Stimulated activated CD8-positive, alpha-beta memory T cell treated with anti-CD3 and anti-CD28 coated beads, Interleukin-12 subunit alpha, Interleukin-12 subunit beta, amount 100 ng/mL, for 1 hour (primary cell): ENCODE measurements at regions not wholly inside any gene's neighbourhood (a gene's known extent, or its start where the extent isn't known, plus 50 kb on each side); places are given as distances from the start of the nearest gene placed in this dataset.

ENCODE experiments used
- DNase-seq: peaks from one replicate; pipeline ENCODE4 v3.0.0-alpha.2; 2020; ENCODE audit warnings: low read depth

- no peak for DNase-seq
Observed at GRCh38 chr6:16851758-16852157, 90.5 kb upstream of the ATXN1 start.

DNA sequence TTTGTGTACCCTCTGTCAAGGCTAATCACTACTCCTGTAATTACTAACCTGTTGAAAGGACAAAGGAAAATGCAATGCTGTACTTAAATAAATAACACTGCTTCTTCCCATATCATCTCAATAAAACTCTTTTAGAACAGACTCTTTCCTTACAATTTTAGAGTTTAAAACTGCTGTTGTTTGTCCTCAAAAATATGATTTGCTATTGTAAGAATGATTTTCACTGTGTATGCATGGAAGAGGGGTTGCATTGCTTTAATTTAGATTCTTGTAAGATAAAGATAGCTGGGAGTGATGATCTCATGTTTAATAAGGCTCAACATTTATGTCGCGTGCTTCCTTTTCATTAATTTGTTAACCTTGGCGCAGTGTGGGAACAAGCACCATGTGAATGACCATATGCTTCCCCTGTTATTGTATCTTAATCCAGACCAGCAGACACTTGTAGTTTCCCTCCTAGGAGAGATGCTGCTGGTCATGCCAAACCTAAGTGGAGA, 89.8 kb upstream of the ATXN1 start:
- DNase-seq, result no peak

DNA sequence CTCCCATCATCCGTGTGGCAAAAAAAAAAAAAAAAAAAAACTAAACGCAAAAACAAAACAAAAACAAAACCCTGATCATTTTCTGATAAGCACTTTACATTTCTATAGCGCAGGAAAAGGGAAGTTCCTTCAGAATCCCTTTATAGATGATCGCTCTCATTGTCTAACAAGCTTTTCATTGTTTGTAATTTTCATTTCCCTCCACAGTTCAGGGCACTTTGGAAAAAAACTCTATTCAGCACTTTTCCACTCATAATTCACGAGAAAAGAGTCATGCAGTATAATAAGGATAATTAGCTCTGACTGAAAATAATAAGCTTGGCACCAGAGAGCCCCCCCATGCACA, 89.4 kb upstream of the ATXN1 start:
- no peak for DNase-seq

DNA sequence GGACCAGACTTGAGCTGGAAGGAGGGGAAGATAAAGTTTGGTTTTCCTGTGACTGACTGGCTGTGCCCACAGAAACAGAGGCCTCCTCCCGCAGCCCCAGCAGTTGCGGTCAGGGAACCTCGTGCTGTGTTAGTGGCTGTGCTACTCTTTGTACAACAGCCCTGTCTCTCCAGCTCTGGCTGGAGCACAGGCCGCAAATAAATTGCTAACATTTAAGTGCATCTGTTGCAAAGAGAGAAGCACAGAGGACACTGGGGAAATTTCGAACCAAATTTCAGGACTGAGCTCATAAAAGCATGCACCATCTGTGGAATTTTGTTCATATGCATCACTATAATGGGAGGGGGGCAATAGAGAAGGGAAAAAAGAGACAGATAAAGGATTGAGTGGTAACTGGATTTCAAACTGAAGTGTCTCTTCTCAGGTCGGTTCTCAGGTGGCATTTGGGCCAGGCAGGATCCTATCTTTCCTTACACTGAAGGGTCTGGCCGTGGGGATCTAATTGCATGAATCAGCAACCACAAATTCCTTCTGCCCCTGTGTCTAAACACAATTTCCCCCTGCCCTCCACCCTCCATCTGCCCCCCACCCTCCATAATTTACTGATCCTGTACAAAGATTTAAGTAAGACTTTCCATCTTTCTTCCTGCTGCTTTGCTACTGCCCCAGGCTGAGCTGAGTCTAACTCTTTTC, 88.9 kb upstream of the ATXN1 start:
- DNase-seq, result no peak

GRCh38 chr6:16849280-16849987, 88.2 kb upstream of the ATXN1 start:
- no peak for DNase-seq

DNA sequence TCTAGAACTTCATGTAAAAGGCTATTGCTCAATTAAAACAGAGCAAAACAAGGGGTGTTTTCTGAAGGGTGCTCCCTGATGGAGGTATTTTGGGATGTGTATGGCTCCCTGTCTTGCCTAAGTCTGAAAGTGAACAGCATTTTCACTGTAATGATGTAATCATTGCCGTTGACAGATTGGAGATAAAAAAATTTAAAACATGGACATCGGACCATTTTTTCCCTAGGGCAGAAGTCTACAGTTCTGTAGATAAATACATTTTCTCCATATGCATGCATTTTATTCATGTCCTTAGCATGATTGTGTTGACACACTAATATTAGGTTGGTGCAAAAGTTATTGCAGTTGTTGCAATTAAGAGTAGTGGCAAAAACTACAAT, 85.1 kb upstream of the ATXN1 start:
- DNase-seq, result no peak

DNA sequence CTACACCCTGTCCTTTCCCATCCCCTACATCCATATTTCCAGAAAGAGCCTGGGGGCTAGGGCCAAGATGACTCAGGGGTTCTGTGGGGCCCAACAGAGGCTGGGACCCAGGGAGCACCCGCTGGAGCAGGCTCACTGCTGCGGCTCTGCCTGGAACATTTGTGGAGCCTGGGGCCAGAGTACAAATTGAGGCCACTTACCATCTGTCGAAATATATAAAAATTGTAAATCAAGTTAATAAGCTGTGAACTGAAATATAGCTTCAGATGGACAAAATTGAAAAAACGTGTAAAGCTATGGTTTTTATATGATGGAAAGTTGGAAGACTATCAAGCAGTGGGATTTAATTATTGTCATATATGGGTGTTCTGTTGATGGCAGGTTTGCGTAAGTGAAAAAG, 82.9 kb upstream of the ATXN1 start:
- no peak for DNase-seq

- no peak for DNase-seq
Observed at GRCh38 chr6:16842676-16843075, 81.4 kb upstream of the ATXN1 start.

DNA sequence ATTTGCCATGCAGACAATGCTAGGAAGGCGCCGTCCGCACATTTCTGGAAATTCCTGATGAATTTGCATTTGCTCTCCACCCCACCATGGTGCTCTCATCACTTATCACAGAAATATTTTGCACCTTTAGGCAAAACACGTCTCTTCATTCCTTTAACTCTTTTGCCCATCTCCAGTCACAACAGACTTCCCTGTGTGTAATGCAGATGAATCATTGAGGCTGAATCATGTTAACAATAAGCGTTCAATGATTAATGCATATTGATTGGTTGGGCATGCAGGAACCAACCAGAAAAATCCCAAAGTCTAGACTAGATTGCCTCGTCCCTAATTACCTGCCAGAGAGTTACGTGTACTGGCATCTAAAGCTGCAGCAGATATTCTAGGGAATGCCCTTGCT, 80.0 kb upstream of the ATXN1 start:
- no peak for DNase-seq

DNA sequence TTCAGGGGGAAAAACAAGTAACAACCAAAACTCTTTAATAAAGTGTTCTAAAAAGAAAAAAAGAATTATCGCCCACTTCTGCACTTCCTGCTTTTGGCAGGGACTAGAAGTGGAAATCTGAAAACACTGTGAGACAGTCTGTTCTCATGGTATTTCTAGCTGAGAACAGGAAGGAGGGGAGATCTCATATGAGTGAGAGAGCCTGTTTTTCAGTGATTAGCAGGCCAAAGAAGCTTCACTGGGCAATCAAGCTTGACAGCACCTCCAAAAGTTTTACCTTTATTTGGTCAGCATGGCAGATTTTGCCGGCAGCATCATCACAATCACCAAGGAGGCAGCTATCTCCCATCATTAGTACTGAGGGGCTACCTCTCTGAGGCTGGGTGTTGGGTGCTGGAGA, 79.5 kb upstream of the ATXN1 start:
- DNase-seq, result no peak

DNA sequence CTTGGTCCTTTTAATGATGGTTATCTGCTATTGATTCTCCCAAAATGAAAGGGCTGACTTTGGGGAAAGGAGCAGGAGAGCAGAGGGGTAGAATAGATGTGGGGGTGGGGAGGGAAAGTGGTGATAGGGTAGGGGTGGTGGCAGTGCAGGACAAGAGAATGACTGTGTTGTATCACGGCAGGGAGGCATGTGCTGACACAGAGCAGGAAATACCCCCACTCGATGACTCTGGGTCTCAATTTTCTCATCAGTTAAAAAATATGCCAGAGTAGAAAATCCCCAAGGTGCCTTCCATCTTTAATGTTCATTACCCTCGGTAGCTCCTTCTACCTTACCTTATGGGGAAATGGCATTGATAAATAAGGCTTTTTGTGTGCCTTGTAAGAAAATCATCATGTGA, 79.0 kb upstream of the ATXN1 start:
- DNase-seq, result no peak

- no peak for DNase-seq
Observed at GRCh38 chr6:16839631-16840179, 78.4 kb upstream of the ATXN1 start.

DNA sequence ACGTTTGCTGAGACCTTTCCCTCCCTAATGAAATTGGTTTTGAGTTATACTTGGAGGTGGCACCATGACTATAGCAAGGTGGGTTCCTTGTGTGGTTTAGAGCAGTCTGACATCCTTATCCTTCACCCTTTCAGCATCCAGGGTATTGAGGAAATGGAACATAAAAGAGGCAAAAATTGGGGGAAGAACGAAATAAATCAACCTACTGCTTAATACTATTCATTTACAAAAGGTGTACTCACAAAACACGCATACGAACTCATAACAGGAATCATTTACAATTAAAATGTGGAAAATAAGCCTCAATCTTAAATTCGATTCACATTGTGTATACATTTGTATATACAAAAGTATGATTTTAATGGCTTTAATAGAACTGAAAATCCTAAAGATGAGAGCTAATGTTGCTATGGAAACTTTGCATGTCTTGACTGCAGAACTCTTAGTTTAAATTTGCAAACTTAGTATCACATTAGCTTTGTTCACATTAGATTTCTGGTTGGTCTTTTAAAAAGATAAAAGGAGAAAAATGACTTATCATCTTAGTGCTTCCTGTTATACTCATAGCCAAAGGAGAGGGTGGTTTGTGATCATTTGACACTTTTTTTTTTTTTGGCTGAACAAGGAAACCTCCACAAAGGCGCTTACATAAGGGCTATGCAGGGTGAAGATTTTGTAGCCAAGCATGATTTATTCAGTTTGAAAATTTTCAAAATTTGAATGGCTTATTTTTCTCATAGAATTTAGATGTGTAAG, 76.1 kb upstream of the ATXN1 start:
- no peak for DNase-seq

DNA sequence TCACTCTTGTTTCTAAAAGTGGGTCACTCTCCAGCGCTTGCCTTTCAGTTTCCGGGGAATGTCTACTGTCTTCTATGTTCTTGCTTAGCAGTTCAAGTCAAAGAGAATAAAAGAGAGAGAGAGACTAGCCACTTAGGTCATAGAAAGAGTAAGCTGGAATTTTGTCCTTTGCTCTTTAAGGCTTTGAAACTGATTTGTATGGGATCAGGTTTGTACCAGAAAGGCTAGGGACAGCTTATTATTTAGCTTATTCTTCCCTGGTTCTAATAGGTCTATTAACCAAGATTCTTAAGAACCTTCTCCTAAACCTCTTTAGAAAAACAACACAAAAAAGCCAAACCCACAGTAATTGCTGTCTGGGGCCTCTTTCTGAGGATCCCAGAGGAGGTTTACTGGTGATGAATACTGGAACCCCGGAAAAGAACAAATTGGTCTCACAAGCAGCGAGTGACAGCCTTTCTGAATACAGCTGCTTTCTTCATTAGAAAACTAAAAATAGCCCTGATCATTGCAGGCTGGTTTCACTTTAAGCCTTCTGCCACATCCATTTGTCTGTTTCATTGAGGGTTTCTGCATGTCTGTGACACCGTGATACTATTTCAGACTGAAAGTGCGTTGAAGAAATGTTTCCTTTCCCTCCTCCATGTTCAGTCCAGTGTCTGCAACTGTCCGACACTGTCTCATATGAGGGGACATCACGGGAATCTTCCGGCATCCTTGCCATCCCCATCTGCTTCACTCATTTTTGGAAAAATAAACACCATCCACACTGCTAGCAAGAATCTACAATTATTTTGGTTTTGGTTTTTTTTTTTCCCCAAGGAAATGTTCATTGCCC, 75.1 kb upstream of the ATXN1 start:
- no peak for DNase-seq

DNA sequence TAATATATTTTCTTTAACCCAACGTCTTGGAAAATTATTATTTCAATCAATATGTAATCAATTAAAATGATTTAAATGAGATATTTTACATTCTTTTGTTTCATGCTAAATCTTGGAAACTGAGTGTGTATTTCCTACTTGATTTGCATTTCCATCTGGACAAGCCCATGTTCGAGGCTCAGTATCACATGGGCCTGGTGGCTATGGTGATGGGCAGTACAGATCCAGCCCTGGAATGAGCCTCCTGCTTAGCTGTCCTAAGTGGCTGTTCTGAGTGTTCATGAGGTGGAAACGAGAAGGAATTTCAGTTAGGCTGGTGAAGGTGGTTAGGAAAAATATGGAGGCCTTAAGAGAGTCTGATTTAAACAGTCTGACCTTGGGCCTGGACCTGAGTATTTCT, 73.0 kb upstream of the ATXN1 start:
- DNase-seq, result no peak

DNA sequence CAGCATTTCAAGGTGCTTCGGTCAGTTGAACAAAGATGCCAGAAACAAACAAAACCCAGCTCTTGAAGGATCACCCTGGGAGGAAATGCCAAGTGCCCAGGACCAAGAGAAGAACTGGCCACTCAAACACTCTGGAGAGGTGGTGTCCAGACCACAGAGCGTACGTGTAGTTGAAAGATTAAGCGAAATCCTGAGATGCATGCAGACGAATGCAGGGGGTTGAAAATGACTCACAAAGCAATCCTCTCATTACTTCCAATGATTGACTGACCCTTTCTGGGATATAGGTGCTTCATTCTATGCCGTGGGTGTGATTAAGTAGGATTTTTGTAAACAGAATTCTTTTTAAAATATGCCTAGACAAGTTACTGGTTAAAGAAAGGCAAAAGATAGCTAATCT, 71.5 kb upstream of the ATXN1 start:
- no peak for DNase-seq

- DNase-seq, result no peak
Observed at GRCh38 chr6:16832043-16832567, 70.8 kb upstream of the ATXN1 start.

- no peak for DNase-seq
Observed at GRCh38 chr6:16831136-16831535, 69.9 kb upstream of the ATXN1 start.

GRCh38 chr6:16828058-16828457, 66.8 kb upstream of the ATXN1 start:
- no peak for DNase-seq

- no peak for DNase-seq
Observed at GRCh38 chr6:16827627-16828026, 66.4 kb upstream of the ATXN1 start.

GRCh38 chr6:16825784-16826183, 64.5 kb upstream of the ATXN1 start:
- DNase-seq, result no peak
